Omental fat pad (tissue), 3 donors: ENCODE measurements at regions not wholly inside any gene's neighbourhood (a gene's known extent, or its start where the extent isn't known, plus 50 kb on each side); places are given as distances from the start of the nearest gene placed in this dataset.
"Not testable (repeated sequence)": the region's sequence is repeated elsewhere in the genome, so short reads cannot be mapped to it uniquely, and the experiment has no call there.

Source experiments
- ATAC-seq: fragments of 150-250 bp; one replicate; pipeline ENCODE4 v1.9.1; 2016; ENCODE audit warnings: mild to moderate bottlenecking, moderate library complexity; ENCODE audit not compliant: low FRiP score
- DNase-seq: peaks from one replicate; pipeline ENCODE4 v3.0.0-alpha.2; 2019; ENCODE audit warnings: low spot score
- TF ChIP-seq, protein P1 (sequence below), 3 donors: fragments of 450-650 bp; IDR thresholded peaks; one replicate each; pipeline ENCODE4 v1.5.1; 2016 to 2017; ENCODE audit warnings: antibody characterized with exemption in 3 of 3, mild to moderate bottlenecking in 3 of 3, moderate library complexity in 2 of 3

DNA sequence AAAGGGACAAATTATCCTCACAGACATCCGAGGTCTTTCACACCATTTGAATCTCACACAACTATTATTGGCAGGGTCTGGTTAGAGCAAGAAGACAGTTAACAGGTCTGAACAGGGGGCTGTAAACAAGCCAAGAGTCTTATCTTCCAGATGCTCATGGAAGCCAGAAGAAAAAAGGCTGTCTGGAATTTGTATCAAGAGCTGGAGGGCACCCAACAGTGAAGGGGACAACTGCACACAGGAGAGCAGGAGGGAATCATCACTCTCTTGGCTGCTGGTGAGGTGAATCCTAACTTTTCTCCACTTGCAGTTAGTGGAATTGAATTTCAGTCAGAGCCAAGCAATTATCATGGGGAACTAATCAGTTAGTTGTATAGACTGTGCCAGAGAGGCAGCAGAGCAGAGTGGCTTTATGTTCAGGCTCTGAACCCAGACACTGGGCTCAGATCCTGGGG is 880.2 kb upstream of the AUTS2 start:
- no peak for ATAC-seq
- no peak for DNase-seq
- TF ChIP-seq, protein P1, sequence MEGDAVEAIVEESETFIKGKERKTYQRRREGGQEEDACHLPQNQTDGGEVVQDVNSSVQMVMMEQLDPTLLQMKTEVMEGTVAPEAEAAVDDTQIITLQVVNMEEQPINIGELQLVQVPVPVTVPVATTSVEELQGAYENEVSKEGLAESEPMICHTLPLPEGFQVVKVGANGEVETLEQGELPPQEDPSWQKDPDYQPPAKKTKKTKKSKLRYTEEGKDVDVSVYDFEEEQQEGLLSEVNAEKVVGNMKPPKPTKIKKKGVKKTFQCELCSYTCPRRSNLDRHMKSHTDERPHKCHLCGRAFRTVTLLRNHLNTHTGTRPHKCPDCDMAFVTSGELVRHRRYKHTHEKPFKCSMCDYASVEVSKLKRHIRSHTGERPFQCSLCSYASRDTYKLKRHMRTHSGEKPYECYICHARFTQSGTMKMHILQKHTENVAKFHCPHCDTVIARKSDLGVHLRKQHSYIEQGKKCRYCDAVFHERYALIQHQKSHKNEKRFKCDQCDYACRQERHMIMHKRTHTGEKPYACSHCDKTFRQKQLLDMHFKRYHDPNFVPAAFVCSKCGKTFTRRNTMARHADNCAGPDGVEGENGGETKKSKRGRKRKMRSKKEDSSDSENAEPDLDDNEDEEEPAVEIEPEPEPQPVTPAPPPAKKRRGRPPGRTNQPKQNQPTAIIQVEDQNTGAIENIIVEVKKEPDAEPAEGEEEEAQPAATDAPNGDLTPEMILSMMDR (IDR thresholded peaks at IDR 0.05), result no peak

DNA sequence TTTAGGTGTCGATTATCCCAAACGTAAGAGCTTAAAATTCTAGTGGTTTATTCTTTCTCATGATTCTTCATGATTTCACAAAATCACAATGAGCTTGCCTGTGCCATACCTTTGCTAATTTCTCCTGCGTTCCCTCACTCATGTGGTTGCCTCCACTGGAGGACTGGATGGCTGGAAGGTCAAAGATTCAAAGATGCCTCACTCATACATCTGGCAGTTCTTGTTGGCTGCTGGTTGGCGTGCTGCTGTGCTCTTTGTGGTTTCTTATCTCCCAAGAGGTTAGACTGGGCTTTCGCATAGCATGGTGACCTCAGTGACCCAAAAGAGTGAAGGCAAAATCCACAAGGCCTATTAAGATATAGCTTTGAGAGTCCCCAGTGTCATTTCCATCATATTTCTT is 877.6 kb upstream of the AUTS2 start:
- ATAC-seq, result no peak
- TF ChIP-seq, protein P1 (IDR thresholded peaks at IDR 0.05), result no peak
- DNase-seq, result no peak

DNA sequence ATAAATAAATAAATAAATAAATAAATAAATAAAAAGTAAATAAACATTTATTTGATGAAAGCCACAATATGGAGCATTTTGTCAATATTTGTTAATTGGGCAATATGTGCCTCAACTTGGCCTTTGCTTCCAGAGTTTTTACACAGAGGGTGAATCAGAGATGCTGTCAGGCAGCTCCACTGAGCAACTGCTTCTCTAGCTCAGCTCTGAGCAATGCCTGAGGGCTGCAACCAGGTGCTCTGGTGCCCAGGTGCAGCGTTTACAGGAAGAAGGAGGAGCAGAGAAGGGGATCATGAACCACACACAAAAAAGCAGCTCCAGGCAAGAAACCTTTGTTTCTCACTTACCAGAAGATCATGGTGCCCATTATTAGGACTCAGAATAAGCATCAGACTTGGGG is 876.2 kb upstream of the AUTS2 start:
- no peak for ATAC-seq
- TF ChIP-seq, protein P1 (IDR thresholded peaks at IDR 0.05), result no peak
- no peak for DNase-seq

DNA sequence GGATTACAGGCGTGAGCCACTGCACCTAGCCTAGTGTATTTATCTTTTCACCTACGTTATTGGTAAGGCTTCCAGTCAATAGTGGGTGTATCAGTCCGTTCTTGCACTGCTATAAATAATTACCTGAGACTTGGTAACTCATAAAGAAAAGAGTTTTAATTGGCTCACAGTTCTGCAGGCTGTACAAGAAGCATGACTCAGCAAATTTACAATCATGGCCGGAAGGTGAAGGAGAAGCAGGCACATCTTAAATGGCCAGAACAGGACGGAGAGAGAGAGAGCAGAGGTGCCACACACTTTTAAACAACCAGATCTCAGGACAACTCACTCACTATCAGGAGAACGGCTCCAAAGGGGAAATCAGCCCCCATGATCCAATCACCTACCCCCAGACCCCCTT is 873.3 kb upstream of the AUTS2 start:
- no peak for DNase-seq
- TF ChIP-seq, protein P1 (IDR thresholded peaks at IDR 0.05), result no peak
- ATAC-seq, result no peak

DNA sequence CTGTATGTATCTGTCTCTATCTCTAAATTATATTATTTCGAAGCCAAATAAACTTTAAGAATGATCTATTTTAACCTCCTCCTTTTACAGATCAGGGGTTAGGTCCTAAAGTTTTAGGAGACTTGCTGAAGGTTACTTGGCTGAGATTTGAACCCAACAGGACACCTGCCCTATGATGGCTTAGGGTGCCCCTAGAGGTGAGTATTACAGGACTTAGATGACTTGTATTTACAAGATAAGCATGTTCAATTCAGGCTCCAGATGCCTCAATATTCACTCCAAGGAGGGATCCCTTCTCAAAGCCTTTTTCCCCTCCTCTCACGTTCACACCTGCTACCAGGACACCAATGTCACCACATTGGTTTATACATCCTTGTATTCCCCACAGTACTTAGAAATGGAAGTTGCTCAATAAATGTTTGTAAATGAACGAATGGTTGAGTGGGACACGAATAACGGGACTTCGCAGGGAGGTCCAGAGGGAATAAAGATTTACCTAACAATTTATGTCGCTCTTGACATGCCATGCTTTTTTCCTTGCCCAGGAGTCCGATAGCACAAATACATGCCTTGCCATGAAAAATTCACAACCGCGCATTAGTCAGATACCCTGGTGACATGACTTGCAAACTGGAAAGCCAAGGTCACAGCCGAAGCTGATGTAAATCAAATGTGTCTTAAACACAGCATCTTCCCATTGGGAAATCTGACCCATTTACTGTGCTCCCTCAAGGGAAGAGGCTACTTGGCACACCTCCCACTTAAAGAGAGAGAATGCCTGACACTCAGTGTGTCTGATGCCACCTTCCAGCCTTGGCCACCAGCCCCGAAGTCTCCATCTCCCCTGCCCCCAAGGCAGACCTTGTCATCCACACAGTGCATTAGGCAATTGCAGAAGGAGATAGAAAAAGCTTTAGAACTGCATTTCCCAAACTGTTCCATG is 872.2 kb upstream of the AUTS2 start:
- ATAC-seq (no peak), DNase-seq (no peak)
- TF ChIP-seq, protein P1 (IDR thresholded peaks at IDR 0.05), result no peak

DNA sequence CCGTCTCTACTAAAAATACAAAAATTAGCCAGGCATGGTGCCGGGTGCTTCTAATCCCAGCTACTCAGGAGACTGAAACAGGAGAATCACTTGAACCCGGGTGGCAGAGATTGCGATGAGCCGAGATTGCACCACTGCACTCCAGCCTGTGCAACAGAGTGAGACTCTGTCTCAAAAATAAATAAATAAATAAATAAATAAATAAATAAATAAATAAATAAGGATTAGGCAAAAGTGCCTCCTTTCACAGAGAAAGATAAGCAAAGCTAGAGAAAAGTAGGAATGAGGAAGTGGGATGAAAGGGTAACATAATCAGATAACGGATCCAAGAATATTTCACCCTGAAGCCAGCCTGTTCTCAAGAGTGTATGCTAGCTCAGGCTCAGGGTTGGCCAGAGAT is 869.6 kb upstream of the AUTS2 start:
- ATAC-seq, DNase-seq: not testable (repeated sequence)

DNA sequence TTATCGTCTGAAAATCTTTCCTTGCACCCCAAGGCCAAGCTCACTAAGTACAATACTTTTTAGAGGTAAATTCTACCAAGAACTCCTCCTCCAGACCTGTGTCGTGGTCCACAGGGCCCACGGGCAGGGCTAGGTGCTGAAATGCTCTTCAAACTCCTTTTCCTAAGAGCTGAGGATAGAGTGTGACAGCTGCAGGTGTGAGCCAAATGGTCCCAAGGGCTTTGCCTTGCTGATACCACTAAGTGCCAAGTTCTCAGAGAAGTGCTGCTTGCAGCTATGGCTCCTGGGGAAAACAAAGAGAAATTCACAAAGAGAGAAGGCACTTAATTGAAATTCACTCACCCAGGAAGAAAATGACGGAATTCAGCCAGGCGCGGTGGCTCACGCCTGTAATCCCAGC is 868.9 kb upstream of the AUTS2 start:
- no peak for ATAC-seq
- no peak for DNase-seq
- TF ChIP-seq, protein P1 (IDR thresholded peaks at IDR 0.05), result no peak
